ENCODE measurements at regions not wholly inside any gene's neighbourhood (a gene's known extent, or its start where the extent isn't known, plus 50 kb on each side); places are given as distances from the start of the nearest gene placed in this dataset.
"Not testable (repeated sequence)": the region's sequence is repeated elsewhere in the genome, so short reads cannot be mapped to it uniquely, and the experiment has no call there.

DNA sequence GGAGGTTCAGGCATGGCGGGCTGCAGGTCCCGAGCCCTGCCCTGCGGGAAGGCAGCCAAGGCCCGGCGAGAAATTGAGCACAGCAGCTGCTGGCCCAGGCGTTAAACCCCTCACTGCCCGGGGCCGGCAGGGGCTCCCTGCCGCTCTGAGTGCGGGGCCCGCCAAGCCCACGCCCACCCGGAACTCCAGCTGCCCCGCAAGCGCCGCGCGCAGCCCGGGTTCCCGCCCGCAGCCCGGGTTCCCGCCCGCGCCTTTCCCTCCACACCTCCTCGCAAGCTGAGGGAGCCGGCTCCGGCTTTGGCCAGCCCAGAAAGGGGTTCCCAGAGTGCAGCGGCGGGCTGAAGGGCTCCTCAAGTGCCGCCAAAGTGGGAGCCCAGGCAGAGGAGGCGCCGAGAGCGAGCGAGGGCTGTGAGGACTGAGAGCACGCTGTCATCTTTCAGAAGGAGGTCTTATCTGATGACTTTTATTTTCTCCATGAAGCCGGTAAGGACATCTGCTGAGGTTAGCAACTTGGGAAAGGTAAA, 439.6 kb upstream of the ANO5 start:
- WGBS = 82% methylated on average over 37 of the region's 37 CpGs
- not testable (repeated sequence) for DNase-seq (ENCODE audit: low read depth in 6 of 9, low spot score in 9 of 9)
- H3K4me3 ChIP-seq (ENCODE audit: low read length in 2 of 2) = peak overlapping the region in 1 of 2 donors; percentile 25

DNA sequence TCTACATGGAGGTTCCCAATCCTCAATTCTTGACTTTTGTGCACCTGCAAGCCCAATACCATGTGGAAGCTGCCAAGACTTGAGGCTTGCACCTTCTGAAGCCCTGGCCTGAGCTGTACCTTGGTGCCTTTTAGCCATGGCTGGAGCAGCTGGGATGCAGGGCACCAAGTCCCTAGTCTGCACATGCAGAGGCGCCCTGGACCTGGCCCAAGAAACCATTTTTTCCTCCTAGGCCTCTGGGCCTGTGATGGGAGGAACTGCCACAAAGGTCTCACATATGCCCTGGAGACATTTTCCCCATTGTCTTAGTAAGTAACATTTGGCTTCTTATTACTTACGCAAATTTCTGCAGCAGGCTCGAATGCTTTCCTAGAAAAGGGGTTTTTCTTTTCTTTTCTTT, 431.9 kb upstream of the ANO5 start:
- Histone ChIP-seq H3K4me1 (ENCODE audit: control insufficient read depth in 2 of 2, insufficient read depth in 2 of 2, low read length in 2 of 2) (no peaks in the 10 kb centered on the region), H3K9me3 (ENCODE audit: control insufficient read depth in 2 of 2, insufficient read depth in 1 of 2, low read length in 1 of 2) (peaks cover 0 to 11% of the 10 kb centered on the region in 2 donors), H3K36me3 (ENCODE audit: control insufficient read depth in 2 of 2, insufficient read depth in 2 of 2, low read length in 1 of 2) (no peaks in the 10 kb centered on the region), H3K4me3 (ENCODE audit: low read length in 2 of 2) (no peak overlapping the region), H3K27ac (ENCODE audit: low read depth in 1 of 2, low read length in 1 of 2) (no peak overlapping the region), H3K27me3 (ENCODE audit: control insufficient read depth in 2 of 2, insufficient read depth in 1 of 2, low read length in 1 of 2) (no peaks in the 10 kb centered on the region)
- 96% methylated on average over 3 of the region's 3 CpGs for WGBS
- DNase-seq (ENCODE audit: low read depth in 6 of 9, low spot score in 9 of 9) = no peak

More for the DNA sequence above, 439.6 kb upstream of the ANO5 start:
- not testable (repeated sequence) for H3K27ac ChIP-seq (ENCODE audit: low read depth in 1 of 2, low read length in 1 of 2); H3K36me3 ChIP-seq (ENCODE audit: control insufficient read depth in 2 of 2, insufficient read depth in 2 of 2, low read length in 1 of 2); H3K27me3 ChIP-seq (ENCODE audit: control insufficient read depth in 2 of 2, insufficient read depth in 1 of 2, low read length in 1 of 2); H3K4me1 ChIP-seq (ENCODE audit: control insufficient read depth in 2 of 2, insufficient read depth in 2 of 2, low read length in 2 of 2)
- H3K9me3 ChIP-seq (ENCODE audit: control insufficient read depth in 2 of 2, insufficient read depth in 1 of 2, low read length in 1 of 2) = peaks cover 0 to 13% of the 10 kb centered on the region in 2 donors

DNA sequence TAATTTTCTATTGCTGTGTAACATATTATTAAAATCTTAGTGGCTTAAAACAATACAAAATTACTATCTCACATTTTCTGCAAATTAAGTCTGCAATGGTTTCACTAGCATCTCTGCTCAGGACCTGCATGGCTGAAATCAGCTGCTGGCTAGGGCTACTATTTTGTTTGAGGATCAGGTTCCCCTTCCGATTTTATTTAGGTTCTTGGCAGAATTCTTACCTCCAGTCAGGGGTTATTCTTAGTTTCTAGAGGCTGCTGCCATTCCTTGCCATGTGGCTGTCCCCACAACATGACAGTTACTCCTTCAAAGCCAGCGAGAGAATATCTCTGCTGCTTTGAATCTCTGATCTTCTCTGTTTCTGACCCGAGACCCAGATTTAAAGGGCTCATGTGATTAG, 424.5 kb upstream of the ANO5 start:
- no peaks in the 10 kb centered on the region for H3K36me3 ChIP-seq (ENCODE audit: control insufficient read depth in 2 of 2, insufficient read depth in 2 of 2, low read length in 1 of 2)
- no peak overlapping the region for H3K4me3 ChIP-seq (ENCODE audit: low read length in 2 of 2)
- H3K4me1 ChIP-seq (ENCODE audit: control insufficient read depth in 2 of 2, insufficient read depth in 2 of 2, low read length in 2 of 2) = no peaks in the 10 kb centered on the region
- no peak for DNase-seq (ENCODE audit: low read depth in 6 of 9, low spot score in 9 of 9)
- no peaks in the 10 kb centered on the region for H3K9me3 ChIP-seq (ENCODE audit: control insufficient read depth in 2 of 2, insufficient read depth in 1 of 2, low read length in 1 of 2)
- 92% methylated on average over 3 of the region's 3 CpGs for WGBS
- no peak overlapping the region for H3K27ac ChIP-seq (ENCODE audit: low read depth in 1 of 2, low read length in 1 of 2)
- H3K27me3 ChIP-seq (ENCODE audit: control insufficient read depth in 2 of 2, insufficient read depth in 1 of 2, low read length in 1 of 2) = no peaks in the 10 kb centered on the region

DNA sequence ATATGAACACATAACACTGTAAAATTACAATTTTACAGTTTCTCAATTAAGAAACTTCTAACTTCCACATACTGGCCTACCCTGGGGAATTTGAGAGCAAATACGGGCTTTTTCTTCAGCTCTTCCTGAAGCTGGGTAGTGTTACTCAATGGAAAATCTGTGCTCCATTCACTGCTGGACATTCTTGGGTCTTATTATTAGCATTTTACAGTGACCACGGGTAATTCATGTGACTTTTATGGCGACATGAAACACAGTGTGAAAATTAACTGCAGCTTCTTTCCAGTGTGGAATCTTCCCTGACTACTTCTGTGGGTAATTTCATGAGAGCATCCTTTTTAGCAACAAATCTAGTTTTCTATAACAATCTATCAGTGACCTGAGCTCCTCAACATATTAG, 423.7 kb upstream of the ANO5 start:
- H3K9me3 ChIP-seq (ENCODE audit: control insufficient read depth in 2 of 2, insufficient read depth in 1 of 2, low read length in 1 of 2) = no peaks in the 10 kb centered on the region
- H3K4me3 ChIP-seq (ENCODE audit: low read length in 2 of 2) = no peak overlapping the region
- no peak overlapping the region for H3K27ac ChIP-seq (ENCODE audit: low read depth in 1 of 2, low read length in 1 of 2)

DNA sequence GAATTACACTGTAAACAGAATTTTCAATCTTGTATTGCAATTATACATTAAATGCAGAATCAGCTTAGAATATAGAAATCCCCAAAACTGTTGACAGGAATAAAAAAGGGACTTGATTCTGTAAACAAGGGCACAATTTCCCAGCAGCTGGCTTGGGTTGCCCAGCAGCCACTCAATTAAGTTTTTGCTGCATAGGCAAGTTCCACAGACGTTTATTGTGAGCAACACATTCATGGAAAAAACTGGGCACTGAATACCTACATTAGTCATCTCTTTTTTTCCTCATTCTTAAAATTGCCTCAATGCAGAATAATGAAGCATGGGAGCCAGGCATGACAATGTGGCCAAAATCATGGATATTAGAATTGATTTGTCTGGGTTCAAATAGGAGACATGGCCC, 421.8 kb upstream of the ANO5 start:
- no peaks in the 10 kb centered on the region for H3K36me3 ChIP-seq (ENCODE audit: control insufficient read depth in 2 of 2, insufficient read depth in 2 of 2, low read length in 1 of 2)
- H3K27ac ChIP-seq (ENCODE audit: low read depth in 1 of 2, low read length in 1 of 2) = no peak overlapping the region
- H3K4me3 ChIP-seq (ENCODE audit: low read length in 2 of 2) = no peak overlapping the region
- 85% methylated on average over 1 of the region's 1 CpG for WGBS
- no peaks in the 10 kb centered on the region for H3K27me3 ChIP-seq (ENCODE audit: control insufficient read depth in 2 of 2, insufficient read depth in 1 of 2, low read length in 1 of 2)
- DNase-seq (ENCODE audit: low read depth in 6 of 9, low spot score in 9 of 9) = no peak
- no peaks in the 10 kb centered on the region for H3K9me3 ChIP-seq (ENCODE audit: control insufficient read depth in 2 of 2, insufficient read depth in 1 of 2, low read length in 1 of 2)
- H3K4me1 ChIP-seq (ENCODE audit: control insufficient read depth in 2 of 2, insufficient read depth in 2 of 2, low read length in 2 of 2) = no peaks in the 10 kb centered on the region

More for the DNA sequence above, 423.7 kb upstream of the ANO5 start:
- no peak for DNase-seq (ENCODE audit: low read depth in 6 of 9, low spot score in 9 of 9)
- 93% methylated on average over 3 of the region's 3 CpGs for WGBS
- Histone ChIP-seq H3K4me1 (ENCODE audit: control insufficient read depth in 2 of 2, insufficient read depth in 2 of 2, low read length in 2 of 2) (no peaks in the 10 kb centered on the region), H3K27me3 (ENCODE audit: control insufficient read depth in 2 of 2, insufficient read depth in 1 of 2, low read length in 1 of 2) (no peaks in the 10 kb centered on the region), H3K36me3 (ENCODE audit: control insufficient read depth in 2 of 2, insufficient read depth in 2 of 2, low read length in 1 of 2) (no peaks in the 10 kb centered on the region)

DNA sequence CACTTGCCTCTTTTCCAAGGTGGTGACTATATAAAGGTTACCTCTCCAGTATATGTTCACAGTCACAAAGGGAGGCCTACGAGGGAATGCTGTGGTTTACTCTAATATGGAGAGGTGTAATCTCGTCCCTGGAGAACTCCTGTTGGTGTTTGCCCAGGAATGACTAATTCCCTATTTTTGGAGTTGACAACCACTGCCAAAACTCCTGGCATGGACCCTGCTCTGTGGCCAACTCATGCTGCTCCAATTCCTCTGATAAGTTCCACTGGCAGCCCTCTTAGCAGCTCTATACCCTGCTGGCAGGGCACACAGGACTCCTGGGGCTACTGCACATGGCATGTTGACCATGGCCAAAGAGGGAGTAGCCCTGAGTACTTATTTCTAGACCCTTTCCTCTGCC, 418.7 kb upstream of the ANO5 start:
- Histone ChIP-seq H3K4me3 (ENCODE audit: low read length in 2 of 2) (no peak overlapping the region), H3K4me1 (ENCODE audit: control insufficient read depth in 2 of 2, insufficient read depth in 2 of 2, low read length in 2 of 2) (no peaks in the 10 kb centered on the region), H3K36me3 (ENCODE audit: control insufficient read depth in 2 of 2, insufficient read depth in 2 of 2, low read length in 1 of 2) (no peaks in the 10 kb centered on the region), H3K9me3 (ENCODE audit: control insufficient read depth in 2 of 2, insufficient read depth in 1 of 2, low read length in 1 of 2) (no peaks in the 10 kb centered on the region), H3K27ac (ENCODE audit: low read depth in 1 of 2, low read length in 1 of 2) (no peak overlapping the region), H3K27me3 (ENCODE audit: control insufficient read depth in 2 of 2, insufficient read depth in 1 of 2, low read length in 1 of 2) (no peaks in the 10 kb centered on the region)
- WGBS = 95% methylated on average over 2 of the region's 2 CpGs
- no peak for DNase-seq (ENCODE audit: low read depth in 6 of 9, low spot score in 9 of 9)

DNA sequence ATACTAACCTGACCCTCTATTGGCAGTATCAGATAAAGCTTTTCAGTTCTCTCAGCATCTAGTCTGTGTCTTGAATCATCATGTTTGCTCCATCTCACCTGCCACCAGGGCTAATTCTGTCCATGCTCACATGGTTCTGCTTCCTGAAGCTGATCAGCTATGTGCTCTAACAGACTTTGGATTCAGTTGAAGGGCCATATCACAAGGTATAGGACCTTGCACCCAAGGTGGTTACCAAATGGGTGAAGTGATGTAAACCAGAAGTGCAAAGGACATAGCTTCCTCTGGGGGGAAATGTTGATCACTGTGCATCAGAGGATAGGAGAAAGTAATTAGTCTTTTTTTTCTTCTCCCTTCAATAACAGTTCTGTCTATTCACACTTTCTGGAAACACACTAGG, 417.0 kb upstream of the ANO5 start:
- no peak for DNase-seq (ENCODE audit: low read depth in 6 of 9, low spot score in 9 of 9)
- Histone ChIP-seq H3K36me3 (ENCODE audit: control insufficient read depth in 2 of 2, insufficient read depth in 2 of 2, low read length in 1 of 2) (no peaks in the 10 kb centered on the region), H3K4me1 (ENCODE audit: control insufficient read depth in 2 of 2, insufficient read depth in 2 of 2, low read length in 2 of 2) (no peaks in the 10 kb centered on the region), H3K27ac (ENCODE audit: low read depth in 1 of 2, low read length in 1 of 2) (no peak overlapping the region), H3K27me3 (ENCODE audit: control insufficient read depth in 2 of 2, insufficient read depth in 1 of 2, low read length in 1 of 2) (no peaks in the 10 kb centered on the region), H3K9me3 (ENCODE audit: control insufficient read depth in 2 of 2, insufficient read depth in 1 of 2, low read length in 1 of 2) (no peaks in the 10 kb centered on the region), H3K4me3 (ENCODE audit: low read length in 2 of 2) (no peak overlapping the region)

DNA sequence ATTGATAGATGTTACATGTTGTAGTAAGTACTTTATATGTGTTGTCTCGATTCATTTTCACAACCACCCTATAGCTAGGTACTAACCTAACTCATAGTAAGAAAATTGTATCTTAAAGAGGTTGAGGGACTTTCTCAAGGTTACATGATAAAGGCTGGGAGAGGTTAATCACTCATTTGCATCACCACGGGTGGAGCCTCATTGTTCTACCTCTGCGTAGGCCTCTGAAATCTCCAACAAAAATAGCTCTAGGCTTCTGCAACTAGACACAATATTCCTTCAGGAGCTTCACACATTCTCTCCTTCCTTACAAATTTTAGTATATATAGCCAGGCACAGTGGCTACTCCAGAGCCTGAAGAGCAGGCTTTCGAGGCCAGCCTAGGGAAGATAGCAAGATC, 408.9 kb upstream of the ANO5 start:
- Histone ChIP-seq H3K9me3 (ENCODE audit: control insufficient read depth in 2 of 2, insufficient read depth in 1 of 2, low read length in 1 of 2) (no peaks in the 10 kb centered on the region), H3K4me1 (ENCODE audit: control insufficient read depth in 2 of 2, insufficient read depth in 2 of 2, low read length in 2 of 2) (no peaks in the 10 kb centered on the region)
- WGBS = 94% methylated on average over 4 of the region's 4 CpGs

DNA sequence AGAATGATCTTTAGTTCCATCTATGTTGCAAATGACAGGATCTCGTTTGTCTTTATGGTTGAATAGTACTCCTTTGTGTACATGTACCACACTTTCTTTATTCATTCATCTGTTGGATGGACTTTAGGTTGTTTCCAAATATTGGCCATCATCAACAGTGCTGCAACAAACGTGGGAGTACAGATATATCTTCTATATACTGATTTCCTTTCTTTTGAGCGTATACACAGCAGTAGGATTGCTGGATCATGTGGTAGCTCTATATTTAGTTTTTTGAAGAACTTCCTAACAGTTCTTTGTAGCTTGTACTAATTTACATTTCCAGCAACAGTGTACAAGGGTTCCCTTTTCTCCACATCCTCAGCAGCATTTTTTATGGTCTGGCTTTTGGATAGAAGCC, 407.5 kb upstream of the ANO5 start:
- DNase-seq (ENCODE audit: low read depth in 6 of 9, low spot score in 9 of 9) = no peak
- Histone ChIP-seq H3K9me3 (ENCODE audit: control insufficient read depth in 2 of 2, insufficient read depth in 1 of 2, low read length in 1 of 2) (no peaks in the 10 kb centered on the region), H3K4me1 (ENCODE audit: control insufficient read depth in 2 of 2, insufficient read depth in 2 of 2, low read length in 2 of 2) (no peaks in the 10 kb centered on the region), H3K36me3 (ENCODE audit: control insufficient read depth in 2 of 2, insufficient read depth in 2 of 2, low read length in 1 of 2) (no peaks in the 10 kb centered on the region), H3K27me3 (ENCODE audit: control insufficient read depth in 2 of 2, insufficient read depth in 1 of 2, low read length in 1 of 2) (no peaks in the 10 kb centered on the region), H3K27ac (ENCODE audit: low read depth in 1 of 2, low read length in 1 of 2) (no peak overlapping the region), H3K4me3 (ENCODE audit: low read length in 2 of 2) (no peak overlapping the region)
- WGBS = 70% methylated on average over 3 of the region's 3 CpGs

More for the DNA sequence above, 408.9 kb upstream of the ANO5 start:
- DNase-seq (ENCODE audit: low read depth in 6 of 9, low spot score in 9 of 9) = no peak
- H3K4me3 ChIP-seq (ENCODE audit: low read length in 2 of 2) = no peak overlapping the region
- H3K27ac ChIP-seq (ENCODE audit: low read depth in 1 of 2, low read length in 1 of 2) = no peak overlapping the region
- H3K27me3 ChIP-seq (ENCODE audit: control insufficient read depth in 2 of 2, insufficient read depth in 1 of 2, low read length in 1 of 2) = no peaks in the 10 kb centered on the region
- H3K36me3 ChIP-seq (ENCODE audit: control insufficient read depth in 2 of 2, insufficient read depth in 2 of 2, low read length in 1 of 2) = no peaks in the 10 kb centered on the region

DNA sequence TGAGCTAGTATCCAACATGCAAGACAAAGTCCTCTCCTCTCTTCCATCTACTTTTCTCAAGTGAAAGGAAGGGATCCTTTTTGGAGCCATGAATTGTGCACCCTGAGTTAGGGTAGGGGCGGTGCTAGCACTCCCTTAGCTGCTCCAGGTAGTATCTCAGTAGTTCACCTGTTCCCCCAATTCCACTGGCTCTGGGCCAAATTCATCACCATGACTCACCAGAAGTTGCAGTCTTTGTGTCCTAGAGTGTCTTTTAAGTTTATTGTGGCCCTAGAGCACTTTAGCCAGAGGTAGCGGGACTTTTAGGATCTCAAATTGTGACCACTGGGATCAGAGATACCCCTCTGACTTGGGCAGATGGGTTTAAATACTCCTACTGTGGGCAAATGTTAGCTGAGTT, 398.6 kb upstream of the ANO5 start:
- Histone ChIP-seq H3K36me3 (ENCODE audit: control insufficient read depth in 2 of 2, insufficient read depth in 2 of 2, low read length in 1 of 2) (no peaks in the 10 kb centered on the region), H3K27me3 (ENCODE audit: control insufficient read depth in 2 of 2, insufficient read depth in 1 of 2, low read length in 1 of 2) (no peaks in the 10 kb centered on the region), H3K4me3 (ENCODE audit: low read length in 2 of 2) (no peak overlapping the region), H3K27ac (ENCODE audit: low read depth in 1 of 2, low read length in 1 of 2) (no peak overlapping the region), H3K4me1 (ENCODE audit: control insufficient read depth in 2 of 2, insufficient read depth in 2 of 2, low read length in 2 of 2) (no peaks in the 10 kb centered on the region), H3K9me3 (ENCODE audit: control insufficient read depth in 2 of 2, insufficient read depth in 1 of 2, low read length in 1 of 2) (no peaks in the 10 kb centered on the region)
- no peak for DNase-seq (ENCODE audit: low read depth in 6 of 9, low spot score in 9 of 9)
- 97% methylated on average over 2 of the region's 2 CpGs for WGBS
